Fibroblast of the conjunctiva (primary cell): ENCODE measurements at regions not wholly inside any gene's neighbourhood (a gene's known extent, or its start where the extent isn't known, plus 50 kb on each side); places are given as distances from the start of the nearest gene placed in this dataset.
"Not testable (repeated sequence)": the region's sequence is repeated elsewhere in the genome, so short reads cannot be mapped to it uniquely, and the experiment has no call there.

Source experiments
- DNase-seq: peaks from one replicate; pipeline ENCODE4 v3.0.0-alpha.2; 2010; ENCODE audit warnings: low read depth

DNA sequence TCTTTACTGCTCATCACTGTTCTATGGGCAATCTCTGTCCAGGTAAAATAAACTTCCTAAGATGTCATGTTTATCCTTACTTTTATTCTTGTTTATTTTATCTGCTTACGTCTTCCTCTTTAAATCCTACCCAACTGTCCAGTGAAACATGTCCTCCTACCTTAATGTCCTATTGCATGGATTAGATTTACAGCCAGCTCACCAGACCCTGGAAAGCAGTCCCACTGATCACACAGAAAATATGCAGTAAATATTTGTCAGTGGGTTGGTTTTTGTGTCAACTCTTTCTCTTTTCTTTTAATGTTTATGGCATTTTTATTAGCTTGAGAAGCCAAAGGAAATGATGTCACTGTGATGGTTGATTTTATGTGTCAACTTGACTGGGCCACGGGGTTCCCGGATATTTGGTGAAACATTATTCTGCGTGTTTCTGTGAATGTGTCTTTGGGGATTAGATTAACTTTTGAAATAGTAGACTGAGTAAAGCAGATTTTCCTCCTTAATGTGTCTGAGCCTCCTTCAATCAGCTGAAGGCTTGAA is 258.3 kb downstream of the SRGAP2C start:
- no peak for DNase-seq

DNA sequence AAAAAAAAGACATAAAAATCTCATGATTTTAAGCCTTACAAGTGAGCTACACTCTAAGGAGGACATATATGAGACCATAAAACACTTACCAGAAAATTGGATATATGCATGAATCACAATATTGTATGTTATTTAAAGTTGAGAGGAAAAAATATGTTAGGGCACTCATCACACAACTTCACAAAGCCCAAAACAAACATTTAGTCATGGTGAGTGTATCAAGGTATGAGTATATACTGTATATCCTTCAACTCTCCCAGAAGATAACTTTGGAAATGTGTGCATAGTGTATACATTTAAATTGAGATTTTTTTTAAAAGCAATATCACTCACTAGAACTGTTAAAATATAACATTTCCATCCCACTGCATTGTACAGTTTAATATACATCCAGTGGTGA is 259.3 kb downstream of the SRGAP2C start:
- no peak for DNase-seq

DNA sequence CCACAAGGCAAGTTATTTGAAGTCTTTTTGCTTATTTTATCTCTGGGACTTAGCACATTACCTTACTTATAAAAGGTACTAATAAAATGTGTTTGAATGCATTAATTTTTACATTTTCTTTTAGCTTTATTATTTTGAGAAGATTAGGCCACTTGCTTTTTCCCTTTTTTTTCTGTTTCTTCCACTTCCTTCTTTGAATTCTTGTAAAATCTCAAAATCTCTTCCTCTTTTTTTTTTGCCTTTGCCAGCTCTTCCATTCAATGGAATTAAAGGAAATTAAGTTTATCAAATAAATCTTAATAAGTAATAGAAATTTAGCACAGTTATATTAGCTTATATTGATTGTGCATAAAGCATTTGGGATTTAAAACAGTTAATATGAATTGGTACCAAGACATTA is 260.9 kb downstream of the SRGAP2C start:
- DNase-seq: no peak

DNA sequence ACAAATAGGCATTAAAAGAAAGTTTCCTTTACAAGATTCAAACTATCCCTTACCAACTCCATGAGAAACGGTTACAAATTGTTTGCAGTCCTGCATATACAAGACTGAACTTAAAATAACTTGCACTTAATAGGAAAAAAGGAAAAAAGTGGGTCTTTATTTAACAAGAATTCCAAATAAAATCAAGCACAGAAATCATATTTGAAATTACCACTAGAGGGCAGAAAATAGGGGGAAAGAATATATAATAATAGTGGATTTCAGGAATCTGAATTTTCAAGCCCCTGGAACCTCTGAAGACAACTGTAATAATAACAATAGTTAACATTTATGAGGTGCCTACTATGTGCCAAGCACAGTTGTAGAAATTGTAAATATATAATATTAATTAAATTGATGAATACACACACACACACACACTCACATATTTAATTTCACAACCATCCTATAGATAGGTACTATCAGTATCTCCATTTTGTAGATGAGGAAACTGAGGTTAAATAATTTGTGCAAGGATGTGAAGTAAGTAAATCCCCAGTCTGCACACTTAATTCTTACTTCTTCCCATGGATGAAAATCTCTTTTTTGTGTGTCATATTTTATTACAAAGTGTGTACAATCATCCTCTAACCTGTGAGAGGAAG is 262.6 kb downstream of the SRGAP2C start:
- not testable (repeated sequence) for DNase-seq

DNA sequence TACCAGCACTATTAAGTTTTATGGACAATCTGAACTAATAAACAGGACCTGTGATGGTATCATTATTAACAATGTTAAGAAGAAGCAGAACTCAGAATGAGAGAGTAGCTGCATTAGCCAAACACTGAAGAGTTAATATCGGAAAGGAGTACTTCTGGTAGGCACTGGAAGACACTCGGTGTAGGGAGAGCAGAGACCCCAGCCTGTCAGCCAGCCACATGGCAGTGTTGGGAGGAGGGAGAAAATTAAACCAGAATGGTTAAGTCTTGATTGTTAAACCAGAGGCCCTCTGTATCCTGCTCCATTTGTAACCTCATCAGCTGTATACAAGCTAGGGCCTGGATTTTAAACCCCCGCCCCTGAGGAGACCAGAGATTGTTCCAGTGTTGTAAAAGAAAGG is 263.3 kb downstream of the SRGAP2C start:
- not testable (repeated sequence) for DNase-seq

DNA sequence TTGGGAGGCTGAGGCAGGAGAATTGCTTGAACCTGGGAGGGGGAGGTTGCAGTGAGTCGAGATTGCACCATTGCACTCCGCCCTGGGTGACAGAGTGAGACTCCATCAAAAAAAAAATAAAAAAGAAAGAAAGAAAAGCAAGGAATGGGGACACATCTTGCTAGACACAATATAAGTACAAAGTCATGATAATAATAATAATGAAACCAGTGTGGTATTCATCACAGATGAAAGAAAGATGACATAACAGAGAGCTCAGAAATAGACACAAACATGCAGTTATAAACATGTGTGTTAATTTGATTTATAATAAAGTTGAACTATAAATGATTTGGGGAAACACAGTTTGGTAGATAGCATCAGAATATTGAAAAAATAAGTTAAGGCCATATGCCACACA is 264.1 kb downstream of the SRGAP2C start:
- no peak for DNase-seq

DNA sequence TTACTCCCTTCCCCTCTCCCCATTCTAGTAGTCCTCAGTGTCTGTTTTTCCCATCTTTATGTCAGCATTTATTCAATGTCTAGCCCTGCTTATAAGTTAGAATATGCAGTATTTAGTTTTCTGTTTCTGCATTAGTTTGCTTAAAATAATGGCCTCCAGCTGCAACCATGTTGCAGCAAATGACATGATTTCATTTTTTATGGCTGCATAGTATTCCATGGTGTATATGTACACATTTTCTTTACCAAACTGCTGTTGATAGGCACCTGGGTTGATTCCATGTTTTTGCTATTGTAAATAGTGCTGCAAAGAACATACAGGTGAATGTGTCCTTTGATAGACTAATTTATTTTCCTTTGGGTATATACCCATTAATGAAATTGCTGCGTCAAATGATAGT is 267.7 kb downstream of the SRGAP2C start:
- DNase-seq: no peak

DNA sequence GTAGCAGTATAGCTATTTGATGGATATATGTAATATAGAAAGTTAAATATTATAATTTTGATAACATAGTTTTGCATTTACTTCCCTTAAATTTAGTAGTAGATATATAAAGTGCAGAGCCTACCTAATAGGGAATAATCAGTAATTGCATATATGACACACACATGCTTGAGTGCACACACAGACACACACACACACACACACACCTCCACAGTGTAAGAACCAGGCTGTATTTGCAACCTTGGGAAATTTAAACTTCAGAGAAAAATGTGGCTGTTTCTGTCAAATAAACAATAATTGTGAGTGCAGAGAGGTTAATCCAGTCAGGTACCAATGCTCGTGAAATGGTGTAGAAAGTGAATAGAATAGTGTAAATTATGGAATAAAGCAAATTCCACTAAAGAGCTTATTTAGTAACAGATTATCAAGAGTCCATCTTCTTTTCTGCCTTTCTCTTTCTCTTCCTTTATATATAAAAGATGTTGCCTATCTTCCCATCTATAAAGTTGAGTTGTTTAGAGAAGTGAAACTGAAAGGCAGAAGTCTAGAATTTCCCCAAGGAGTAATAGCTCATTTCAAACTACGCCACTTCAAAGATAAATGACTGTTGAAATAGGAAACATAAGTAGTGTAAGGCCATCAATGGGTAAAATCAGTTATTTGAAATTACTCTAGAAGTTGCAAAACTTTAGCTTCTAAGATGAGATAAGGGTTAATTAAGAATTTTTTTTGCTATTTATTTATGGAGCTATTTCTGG is 273.7 kb downstream of the SRGAP2C start:
- no peak for DNase-seq

DNA sequence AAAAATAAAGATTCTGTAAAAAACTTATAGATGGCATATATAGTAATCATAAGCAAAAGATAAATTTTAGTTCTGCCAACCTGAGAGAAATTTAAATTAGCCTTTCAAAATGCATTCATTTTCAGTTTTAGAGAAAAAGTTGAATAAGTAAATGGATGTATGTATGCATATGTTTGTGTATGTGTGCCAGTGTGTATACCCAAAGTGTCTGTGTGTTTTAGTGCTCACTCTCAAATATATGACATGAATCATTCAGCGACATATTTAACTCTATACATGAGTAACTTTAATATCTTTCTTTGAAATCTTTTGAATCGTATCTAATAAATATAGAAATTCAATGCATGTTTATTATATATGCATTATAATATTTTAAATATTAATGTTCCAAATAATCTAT is 274.5 kb downstream of the SRGAP2C start:
- DNase-seq: no peak

DNA sequence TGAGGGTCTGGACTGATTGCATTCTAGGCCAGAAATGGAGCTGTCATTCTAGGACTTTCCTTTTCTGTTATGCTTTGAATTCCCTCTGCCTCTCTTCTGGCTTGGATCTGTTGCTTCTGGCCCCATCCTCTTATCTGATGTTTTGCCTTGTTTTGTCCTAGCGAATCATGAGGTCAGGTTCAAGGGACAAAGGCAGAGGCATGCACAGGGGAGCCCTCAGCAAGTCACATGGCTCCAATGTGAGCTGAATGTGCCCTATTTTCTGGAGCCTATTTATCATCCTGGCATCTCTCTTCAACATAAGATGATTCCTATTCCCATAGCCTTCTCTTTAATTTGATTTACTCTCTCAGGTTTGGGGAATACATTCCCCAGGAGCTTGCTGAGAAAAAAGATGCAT is 284.6 kb downstream of the SRGAP2C start:
- not testable (repeated sequence) for DNase-seq

DNA sequence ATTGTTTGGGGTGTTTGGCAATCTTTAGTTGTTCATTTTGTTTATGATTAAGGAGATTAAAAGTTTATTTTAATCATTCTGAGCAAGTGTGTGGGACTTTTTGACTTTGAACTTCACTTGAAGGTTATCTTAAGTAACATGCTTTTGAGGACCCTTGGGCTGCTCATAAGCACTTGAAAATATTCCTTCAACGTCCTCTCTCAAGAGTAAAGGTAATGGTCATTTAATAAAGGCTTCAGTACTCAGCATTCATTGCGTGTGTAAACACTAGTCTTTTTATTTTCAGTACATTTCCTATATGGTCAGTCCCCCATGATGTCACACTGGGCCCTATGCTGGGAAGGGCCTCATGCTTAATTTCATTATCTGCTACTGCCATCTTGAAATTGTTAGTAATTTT is 285.6 kb downstream of the SRGAP2C start:
- DNase-seq: not testable (repeated sequence)

DNA sequence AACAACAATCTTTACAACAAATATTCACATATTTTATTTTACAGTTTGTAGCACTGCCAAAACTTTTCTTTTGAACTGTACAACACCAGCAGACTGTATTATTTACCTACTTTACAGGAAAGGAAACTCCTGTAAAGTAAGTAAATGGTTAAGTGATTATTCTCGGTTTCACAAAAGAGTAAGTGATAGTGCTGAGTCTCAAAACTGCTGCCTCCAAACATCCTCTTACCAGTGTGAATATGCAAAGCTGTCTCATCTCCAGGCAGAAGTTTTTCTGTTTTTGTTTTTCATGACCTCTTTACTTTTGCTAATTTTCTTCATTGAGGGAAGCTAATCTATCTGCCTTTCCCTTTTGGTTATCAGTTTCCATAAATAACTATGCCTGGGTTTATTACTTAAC is 286.7 kb downstream of the SRGAP2C start:
- no peak for DNase-seq

DNA sequence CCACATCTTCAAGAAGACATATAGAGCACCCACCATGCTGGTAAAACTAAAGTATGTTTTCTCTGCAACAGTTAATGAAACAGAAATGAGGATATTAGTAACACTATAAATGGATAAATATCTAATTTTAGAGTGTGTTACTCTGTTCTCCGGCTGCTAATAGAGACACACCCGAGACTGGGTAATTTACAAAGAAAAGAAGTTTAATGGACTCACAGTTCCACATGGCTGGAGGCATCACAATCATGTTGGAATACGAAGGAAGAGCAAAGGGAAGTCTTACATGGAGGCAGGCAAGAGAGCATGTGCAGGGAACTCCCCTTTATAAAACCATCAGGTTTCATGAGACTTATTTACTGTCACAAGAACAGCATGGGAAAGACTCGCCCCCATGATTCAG is 287.2 kb downstream of the SRGAP2C start:
- DNase-seq: no peak

DNA sequence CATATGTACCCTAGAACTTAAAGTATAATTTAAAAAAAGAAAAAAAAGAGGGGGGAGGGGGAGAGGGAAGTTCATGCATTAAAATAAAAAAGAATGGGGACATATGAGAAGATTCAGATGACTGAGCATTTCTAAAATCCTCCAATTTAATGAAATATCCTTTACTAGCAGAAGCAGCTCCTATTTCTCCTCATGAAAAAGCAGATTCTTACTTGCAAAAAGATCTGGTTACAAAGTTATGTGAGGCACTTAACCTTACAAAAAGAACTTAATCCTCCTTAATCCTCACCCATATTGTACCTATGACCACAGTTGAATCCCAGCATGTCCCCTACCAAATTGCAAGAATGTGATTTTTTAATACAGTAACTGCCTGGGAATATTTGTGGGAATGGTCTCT is 298.5 kb downstream of the SRGAP2C start:
- DNase-seq: no peak

DNA sequence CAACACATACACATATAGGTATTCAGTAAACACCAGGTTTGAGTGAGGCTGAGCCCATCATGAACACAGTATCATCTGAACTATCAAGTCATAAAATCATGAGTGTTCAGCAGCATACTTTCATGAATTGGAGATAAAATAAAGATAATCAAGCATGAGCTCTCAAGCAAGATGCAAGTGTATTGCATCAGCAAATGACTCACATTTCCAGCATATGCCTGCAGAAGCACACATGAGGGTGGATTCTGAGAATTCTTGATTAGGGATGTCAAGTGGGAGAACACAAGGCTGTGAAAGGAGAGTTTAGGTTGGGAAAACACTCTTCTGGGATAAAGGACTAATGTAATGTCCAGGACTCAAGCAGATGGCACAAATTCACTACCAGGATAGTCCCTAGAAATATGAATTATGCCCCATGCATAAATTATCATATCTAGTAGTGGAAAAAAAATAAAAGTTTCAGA is 299.2 kb downstream of the SRGAP2C start:
- DNase-seq: peak; percentile 77

DNA sequence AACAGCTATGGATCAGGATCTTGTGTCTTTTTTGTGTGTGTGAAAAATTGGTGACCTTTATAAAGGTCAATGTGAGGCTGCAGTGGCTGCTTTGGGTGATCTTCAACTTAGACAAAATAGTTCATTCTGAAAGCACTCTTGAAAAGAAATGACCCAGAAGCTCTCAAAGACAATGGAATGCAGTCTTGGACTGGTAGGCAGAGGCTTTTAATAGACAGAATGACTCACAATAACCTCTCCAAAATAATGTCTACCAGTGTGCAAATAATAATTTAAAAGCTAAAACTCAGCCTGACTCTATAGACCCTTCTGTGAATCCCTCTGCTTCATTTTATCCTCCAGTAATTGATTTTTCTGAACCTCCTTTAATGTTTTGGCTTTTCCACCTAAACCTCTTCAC is 310.0 kb downstream of the SRGAP2C start:
- not testable (repeated sequence) for DNase-seq

DNA sequence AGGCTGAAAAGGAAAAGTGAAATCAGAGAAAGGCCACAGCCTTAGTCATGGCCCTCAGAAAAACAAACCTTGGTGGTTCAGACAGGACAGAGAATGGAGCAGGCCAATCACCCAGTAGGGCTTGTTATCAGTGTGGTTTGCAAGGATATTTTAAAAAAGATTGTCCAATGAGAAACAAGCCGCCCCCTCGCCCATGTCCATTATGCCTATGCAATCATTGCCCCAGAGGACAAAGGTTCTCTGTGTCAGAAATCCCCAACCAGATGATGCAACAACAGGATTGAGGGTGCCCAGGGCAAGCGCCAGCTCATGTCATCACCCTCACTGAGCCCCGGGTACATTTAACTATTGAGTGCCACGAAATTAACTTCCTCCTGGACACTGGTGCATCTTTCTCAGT is 326.7 kb downstream of the SRGAP2C start:
- not testable (repeated sequence) for DNase-seq

DNA sequence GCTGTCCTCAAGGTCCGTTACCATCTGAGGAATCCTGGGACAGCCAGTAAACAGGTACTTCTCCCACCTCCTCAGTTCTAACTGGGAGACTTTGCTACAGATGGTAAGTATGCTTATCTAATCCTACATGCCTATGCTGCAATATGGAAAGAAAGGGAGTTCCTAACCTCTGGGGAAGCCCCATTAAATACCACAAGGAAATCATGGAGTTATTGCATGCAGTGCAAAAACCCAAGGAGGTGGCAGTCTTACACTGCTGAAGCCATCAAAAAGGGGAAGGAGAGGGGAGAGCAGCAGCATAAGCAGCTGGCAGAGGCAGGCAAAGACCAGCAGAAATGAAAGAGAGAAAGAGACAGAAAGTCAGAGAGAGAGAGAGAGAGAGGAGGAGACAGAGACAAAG is 327.1 kb downstream of the SRGAP2C start:
- DNase-seq: not testable (repeated sequence)

DNA sequence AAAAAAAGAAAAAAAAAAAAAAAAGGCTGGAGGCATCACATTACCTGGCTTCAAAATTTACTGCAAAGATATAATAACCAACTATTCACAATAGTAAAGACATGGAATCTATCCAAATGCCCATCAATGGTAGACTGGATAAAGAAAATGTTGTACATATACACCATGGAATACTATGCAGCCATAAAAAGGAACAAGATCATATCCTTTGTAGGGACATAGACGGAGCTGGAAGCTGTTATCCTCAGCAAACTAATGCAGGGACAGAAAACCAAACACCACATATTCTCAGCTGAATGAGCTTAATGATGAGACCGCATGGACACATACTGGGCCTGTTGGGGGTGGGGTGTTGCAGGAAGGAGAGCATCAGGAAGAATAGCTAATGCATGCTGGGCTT is 330.5 kb downstream of the SRGAP2C start:
- no peak for DNase-seq

DNA sequence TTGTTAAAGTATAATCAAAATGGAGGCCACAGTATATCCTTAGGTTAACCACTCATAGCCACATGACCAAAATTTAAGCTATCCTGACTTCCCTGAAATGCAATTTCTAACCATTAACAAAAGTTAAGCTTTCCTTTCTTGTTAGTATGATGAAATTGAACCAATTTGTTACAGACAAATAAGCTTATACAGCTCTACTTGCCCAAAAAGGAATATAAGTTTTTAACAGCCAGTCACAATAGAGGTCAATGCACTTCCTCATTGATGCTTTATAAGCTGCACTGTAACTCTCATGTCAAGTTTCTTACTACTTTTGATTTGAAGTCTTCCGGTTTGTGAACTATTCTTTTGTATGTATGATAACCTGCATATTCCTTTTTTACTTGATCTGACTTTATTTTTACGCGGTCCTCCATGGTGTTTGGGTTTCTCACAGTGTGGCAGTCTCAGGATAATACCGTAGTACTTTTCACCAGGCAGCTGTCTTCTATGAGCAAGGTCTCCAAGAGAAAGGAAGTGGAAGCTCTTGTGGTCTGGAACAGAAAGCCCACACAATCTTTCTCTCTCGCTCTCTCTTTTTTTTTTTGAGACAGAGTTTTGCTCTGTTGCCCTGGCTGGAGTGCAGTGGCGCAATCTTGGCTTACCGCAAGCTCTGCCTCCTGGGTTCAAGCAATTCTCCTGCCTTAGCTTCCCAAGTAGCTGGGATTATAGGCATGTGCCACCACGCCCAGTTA is 331.6 kb downstream of the SRGAP2C start:
- no peak for DNase-seq

DNA sequence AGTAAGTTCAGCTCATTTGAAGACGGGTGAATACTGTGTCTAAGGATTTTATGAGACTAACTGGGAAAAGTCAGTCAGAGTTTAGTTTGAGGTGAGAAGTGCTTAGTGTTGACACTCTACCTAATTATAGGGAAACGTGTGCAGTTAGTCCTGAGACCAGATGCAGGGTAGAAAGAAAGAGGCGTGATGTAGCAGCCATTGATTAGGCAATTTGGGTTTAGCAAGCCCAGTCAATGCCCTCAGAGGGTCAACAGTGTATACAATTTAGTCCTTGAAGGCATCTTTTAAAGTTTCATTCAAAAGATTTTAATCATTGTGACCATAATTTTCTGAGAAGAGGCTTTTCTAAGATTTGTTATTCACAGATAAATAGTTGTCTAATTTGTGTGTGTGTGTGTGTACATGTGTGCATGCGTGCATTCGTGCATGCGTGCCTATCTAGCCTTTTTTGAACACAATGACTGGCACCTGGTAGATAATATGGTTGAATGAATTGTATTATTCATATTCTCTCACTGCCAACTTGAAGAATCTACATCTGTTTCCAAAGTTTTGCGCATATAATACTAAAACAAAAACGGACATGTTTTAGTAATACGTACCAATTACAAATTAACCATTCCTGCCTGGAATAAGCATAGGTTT is 332.9 kb downstream of the SRGAP2C start:
- DNase-seq: no peak

DNA sequence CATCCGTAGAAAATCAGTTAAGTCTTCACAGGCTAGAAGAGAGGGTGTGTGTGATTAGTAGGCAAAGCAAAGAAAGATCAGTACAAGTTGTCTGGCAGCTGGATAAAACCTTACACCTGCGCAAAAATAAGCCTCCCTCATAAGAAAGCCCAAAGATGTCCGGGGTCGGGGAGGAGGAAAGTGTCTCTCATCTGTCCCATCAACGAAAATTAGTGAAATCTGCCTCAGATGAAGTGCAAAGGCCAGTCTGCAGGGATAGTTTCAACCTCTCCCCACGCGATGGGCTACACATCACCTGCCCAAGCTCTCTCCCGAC is 333.9 kb downstream of the SRGAP2C start:
- no peak for DNase-seq
